GM19351 (cell line): ENCODE measurements at regions not wholly inside any gene's neighbourhood (a gene's known extent, or its start where the extent isn't known, plus 50 kb on each side); places are given as distances from the start of the nearest gene placed in this dataset.
"Not testable (repeated sequence)": the region's sequence is repeated elsewhere in the genome, so short reads cannot be mapped to it uniquely, and the experiment has no call there.

Source experiments
- ATAC-seq: cut with Tn5 transposase; IDR thresholded peaks from one replicate; pipeline ENCODE4 v1.9.1; 2021; ENCODE audit warnings: mild to moderate bottlenecking, moderate library complexity; ENCODE audit not compliant: unreplicated experiment

GRCh38 chr3:177356113-177356512 is 158.8 kb upstream of the TBL1XR1 start:
- ATAC-seq = no peak

GRCh38 chr3:177356952-177357351 is 159.7 kb upstream of the TBL1XR1 start:
- ATAC-seq = no peak

GRCh38 chr3:177357352-177358090 is 160.2 kb upstream of the TBL1XR1 start:
- no peak for ATAC-seq

DNA sequence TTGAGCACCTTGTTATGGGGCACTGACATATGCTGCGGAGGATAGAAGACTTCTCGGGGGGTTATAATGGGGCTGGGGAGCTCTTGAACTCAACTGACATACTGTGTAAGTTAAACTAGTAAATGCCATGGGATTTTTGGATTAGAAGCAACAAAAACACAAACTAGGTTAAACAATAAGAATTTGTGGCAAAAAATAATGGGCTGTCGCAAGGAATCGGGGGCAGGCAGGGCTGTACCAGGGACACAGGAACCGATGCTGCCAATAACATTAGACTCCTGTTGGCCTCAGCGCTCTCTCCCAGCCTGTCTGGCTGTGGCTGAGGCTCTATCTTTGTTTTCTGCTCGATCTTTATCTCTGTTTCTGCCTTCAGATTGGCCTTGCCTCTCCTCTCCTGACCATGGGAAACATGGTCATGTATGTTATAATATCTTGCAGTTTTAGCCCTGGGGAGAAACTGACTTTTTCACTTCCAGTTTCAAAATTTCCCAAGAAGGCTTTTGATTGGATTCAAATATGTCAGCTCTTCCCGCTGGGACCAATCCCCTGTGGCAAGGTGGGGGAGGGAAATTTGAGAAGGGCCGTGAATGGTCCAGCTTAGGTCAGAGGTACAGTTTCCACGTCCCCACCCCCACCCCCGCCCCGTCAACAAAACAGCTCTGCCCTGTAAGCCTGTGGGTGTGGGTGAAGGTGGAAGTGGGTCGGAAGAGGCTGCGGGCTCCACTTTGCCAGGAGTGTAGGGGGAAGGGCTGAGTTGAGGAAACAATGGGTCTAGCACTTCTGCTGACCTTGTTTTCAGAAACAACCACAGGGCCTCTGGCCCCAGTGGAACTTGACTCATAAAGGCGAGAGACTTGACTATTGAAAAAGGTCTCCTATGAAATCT is 161.1 kb upstream of the TBL1XR1 start:
- peak; percentile 57 for ATAC-seq

DNA sequence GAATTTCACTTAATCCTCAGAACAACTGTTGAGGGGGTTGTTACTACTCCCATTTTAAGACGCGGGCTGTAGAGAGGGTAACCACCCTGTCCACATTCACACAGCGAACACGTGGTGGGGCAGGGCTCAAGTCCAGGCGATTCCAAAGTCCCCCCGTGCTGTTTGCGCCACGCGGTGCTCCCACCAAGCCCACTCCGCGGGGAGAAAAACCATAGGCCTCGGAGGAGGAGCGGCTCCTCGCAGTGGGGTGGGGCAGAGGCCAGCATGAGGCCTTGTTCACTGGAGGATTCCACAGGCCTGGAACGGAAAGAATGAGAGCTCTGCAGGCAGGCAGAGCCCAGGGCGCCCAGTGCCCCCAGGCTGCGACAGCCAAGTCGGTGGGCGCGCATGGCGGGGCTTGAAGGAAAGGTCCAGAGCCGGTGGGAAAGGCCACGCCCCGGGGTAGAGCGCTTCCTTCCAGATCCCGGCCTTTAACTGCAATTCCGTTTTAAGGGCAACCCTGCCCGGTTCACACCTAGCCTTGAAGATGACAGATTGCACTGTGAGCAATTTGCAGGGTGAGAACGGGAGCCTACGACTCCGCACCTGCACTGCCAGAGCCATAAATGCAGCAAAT is 161.8 kb upstream of the TBL1XR1 start:
- no peak for ATAC-seq

- ATAC-seq = peak; percentile 65
Observed at GRCh38 chr3:177359593-177360357, 162.5 kb upstream of the TBL1XR1 start.

- no peak for ATAC-seq
Observed at GRCh38 chr3:177361081-177361938, 164.0 kb upstream of the TBL1XR1 start.

- no peak for ATAC-seq
Observed at GRCh38 chr3:177362626-177363025, 165.3 kb upstream of the TBL1XR1 start.

GRCh38 chr3:177364236-177364635 is 167.0 kb upstream of the TBL1XR1 start:
- ATAC-seq = no peak

GRCh38 chr3:177365294-177365693 is 168.0 kb upstream of the TBL1XR1 start:
- ATAC-seq = not testable (repeated sequence)

DNA sequence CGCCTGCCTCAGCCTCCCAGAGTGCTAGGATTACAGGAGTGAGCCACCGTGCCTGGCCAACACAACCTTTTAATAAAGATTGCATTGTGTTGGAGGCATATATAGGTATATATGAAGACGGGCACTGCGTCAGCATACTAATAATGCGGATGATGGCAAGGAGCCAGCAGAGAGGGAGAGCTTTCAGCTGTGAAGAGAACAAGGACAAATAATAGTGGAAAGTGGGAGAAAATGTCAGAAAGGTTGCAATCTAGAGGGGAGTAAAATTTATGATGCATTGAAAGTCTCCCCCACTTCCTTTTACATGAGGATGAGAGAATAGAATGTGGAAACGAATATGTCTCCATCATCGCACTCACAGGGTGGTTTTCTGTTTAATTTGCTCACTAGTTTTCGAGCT is 170.5 kb upstream of the TBL1XR1 start:
- ATAC-seq = no peak

DNA sequence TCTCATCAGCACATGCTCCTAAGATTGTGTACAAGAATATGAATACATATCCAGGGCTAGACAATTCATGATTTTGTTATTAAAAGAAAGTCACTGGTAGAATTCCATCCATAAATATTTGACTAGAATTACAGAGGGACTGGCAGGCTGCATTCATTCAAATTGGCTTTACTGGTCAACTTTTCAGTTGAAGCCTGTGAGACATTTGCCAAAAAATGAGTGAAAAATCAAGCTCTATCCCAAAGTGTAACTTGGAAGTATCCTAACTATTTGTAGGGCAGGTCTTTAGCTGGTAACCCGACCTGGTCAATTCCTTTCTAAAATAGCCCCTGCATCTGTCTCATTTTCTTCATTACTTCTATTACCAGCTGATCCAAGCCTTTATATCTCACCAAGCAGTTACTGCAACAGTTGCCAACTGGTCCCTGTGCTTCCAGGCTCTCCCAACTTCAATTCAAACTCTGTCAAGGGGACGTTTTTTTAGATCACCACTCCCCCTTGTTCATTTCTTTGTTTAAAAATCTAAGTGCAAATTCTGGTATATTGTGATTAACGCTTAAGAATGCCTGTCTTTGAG is 173.1 kb upstream of the TBL1XR1 start:
- ATAC-seq = no peak

- no peak for ATAC-seq
Observed at GRCh38 chr3:177371146-177371545, 173.9 kb upstream of the TBL1XR1 start.

DNA sequence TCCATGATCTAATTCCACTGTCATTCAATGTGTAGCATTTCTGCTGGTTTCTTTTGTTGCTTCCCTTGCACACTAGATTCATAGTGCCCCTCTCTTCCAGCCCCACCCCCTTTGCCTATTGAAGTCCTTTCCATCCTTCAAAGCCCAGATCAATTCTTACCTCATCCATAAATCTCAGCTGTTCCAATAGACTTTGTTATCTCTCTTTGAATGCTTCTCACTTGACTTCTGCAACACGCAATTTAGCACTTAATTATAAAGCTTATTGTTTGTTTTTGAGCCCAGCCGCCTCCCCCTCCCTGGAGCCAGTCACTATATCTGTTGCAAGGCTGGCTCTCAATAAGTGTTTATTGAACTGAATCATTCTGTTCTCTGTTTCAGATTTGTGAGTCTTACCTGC is 174.6 kb upstream of the TBL1XR1 start:
- no peak for ATAC-seq

GRCh38 chr3:177374323-177374722 is 177.0 kb upstream of the TBL1XR1 start:
- ATAC-seq = no peak

DNA sequence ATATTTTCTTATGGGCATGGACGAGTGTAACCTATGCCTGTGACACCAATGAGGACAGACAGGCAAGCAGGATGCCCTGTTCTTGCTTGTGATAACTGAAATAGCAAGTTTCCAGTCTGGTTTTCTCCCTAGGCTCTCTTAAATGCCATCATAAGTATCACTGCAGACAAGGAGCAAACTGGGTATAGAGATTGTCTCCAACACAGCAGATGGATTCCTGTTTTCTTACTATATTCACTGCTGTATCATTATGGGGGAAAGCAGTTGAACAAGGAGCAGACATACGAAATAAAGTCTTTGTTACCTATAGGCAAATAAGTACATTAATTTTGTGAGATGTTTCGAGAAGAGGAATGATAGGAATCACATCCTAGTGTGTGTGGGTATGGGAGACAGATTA is 178.0 kb upstream of the TBL1XR1 start:
- ATAC-seq = no peak

GRCh38 chr3:177377166-177377565 is 179.9 kb upstream of the TBL1XR1 start:
- no peak for ATAC-seq

- ATAC-seq = peak; percentile 71
Observed at GRCh38 chr3:177378168-177378567, 180.9 kb upstream of the TBL1XR1 start.

GRCh38 chr3:177379045-177379444 is 181.8 kb upstream of the TBL1XR1 start:
- ATAC-seq = no peak

GRCh38 chr3:177381070-177381469 is 183.8 kb upstream of the TBL1XR1 start:
- no peak for ATAC-seq
